Hepatic stellate cell (primary cell): ENCODE measurements at regions not wholly inside any gene's neighbourhood (a gene's known extent, or its start where the extent isn't known, plus 50 kb on each side); places are given as distances from the start of the nearest gene placed in this dataset.
"Not testable (repeated sequence)": the region's sequence is repeated elsewhere in the genome, so short reads cannot be mapped to it uniquely, and the experiment has no call there.

ENCODE experiments used
- DNase-seq: peaks from one replicate; pipeline ENCODE4 v3.0.0; 2011; ENCODE audit warnings: low spot score

- not testable (repeated sequence) for DNase-seq
Measured at GRCh38 chr4:38338939-38339338, 325.1 kb upstream of the KLF3 start.

GRCh38 chr4:38343608-38344007 is 320.4 kb upstream of the KLF3 start:
- no peak for DNase-seq

- no peak for DNase-seq
Measured at GRCh38 chr4:38344929-38345328, 319.1 kb upstream of the KLF3 start.

- DNase-seq = no peak
Measured at GRCh38 chr4:38347251-38347650, 316.7 kb upstream of the KLF3 start.

- no peak for DNase-seq
Measured at GRCh38 chr4:38354421-38354820, 309.6 kb upstream of the KLF3 start.

GRCh38 chr4:38354872-38355271 is 309.1 kb upstream of the KLF3 start:
- no peak for DNase-seq

- no peak for DNase-seq
Measured at GRCh38 chr4:38356686-38357085, 307.3 kb upstream of the KLF3 start.

GRCh38 chr4:38357546-38357945 is 306.5 kb upstream of the KLF3 start:
- DNase-seq = no peak

GRCh38 chr4:38359113-38359512 is 304.9 kb upstream of the KLF3 start:
- no peak for DNase-seq

- no peak for DNase-seq
Measured at GRCh38 chr4:38360201-38360600, 303.8 kb upstream of the KLF3 start.

- no peak for DNase-seq
Measured at GRCh38 chr4:38364383-38364963, 299.5 kb upstream of the KLF3 start.

GRCh38 chr4:38365261-38365660 is 298.7 kb upstream of the KLF3 start:
- DNase-seq = no peak

GRCh38 chr4:38365748-38366310 is 298.2 kb upstream of the KLF3 start:
- no peak for DNase-seq

- DNase-seq = no peak
Measured at GRCh38 chr4:38366456-38366855, 297.5 kb upstream of the KLF3 start.

GRCh38 chr4:38366997-38367396 is 297.0 kb upstream of the KLF3 start:
- no peak for DNase-seq

GRCh38 chr4:38367642-38368174 is 296.3 kb upstream of the KLF3 start:
- no peak for DNase-seq

GRCh38 chr4:38368613-38369012 is 295.4 kb upstream of the KLF3 start:
- DNase-seq = no peak

- no peak for DNase-seq
Measured at GRCh38 chr4:38371391-38371851, 292.6 kb upstream of the KLF3 start.

GRCh38 chr4:38373375-38373774 is 290.6 kb upstream of the KLF3 start:
- no peak for DNase-seq

- DNase-seq = no peak
Measured at GRCh38 chr4:38377195-38377594, 286.8 kb upstream of the KLF3 start.

GRCh38 chr4:38378478-38378877 is 285.5 kb upstream of the KLF3 start:
- DNase-seq = no peak

- DNase-seq = no peak
Measured at GRCh38 chr4:38381788-38382187, 282.2 kb upstream of the KLF3 start.

GRCh38 chr4:38382520-38382919 is 281.5 kb upstream of the KLF3 start:
- DNase-seq = no peak

GRCh38 chr4:38383646-38384121 is 280.3 kb upstream of the KLF3 start:
- DNase-seq = no peak
